Activated CD4-positive, CD25-positive, alpha-beta regulatory T cell (primary cell): ENCODE measurements at regions not wholly inside any gene's neighbourhood (a gene's known extent, or its start where the extent isn't known, plus 50 kb on each side); places are given as distances from the start of the nearest gene placed in this dataset.

ENCODE experiments used
- DNase-seq, 4 experiments: peaks; one replicate each; lab custom pipeline; 2025; lab: John Stamatoyannopoulos, UW

DNA sequence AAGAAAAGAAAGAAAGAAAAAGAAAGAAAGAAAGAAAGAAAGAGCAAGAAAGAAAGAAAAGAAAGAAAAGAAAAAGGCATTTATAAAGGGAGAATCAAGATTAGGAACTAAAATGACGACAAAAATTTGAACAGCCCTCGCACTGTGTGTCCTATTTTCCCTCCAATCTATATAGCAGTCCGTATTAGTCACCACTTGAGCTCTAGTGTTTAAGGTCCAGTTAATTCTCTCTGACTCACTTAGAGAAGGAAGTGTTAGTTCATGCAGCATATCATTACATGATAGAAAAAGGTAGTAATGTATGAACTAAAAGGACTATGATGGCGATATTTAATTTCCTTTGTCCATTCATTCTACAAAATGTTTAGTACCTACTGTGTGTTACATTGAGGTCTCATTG lies 122.7 kb downstream of the CBLL2 start:
- DNase-seq: no peak

DNA sequence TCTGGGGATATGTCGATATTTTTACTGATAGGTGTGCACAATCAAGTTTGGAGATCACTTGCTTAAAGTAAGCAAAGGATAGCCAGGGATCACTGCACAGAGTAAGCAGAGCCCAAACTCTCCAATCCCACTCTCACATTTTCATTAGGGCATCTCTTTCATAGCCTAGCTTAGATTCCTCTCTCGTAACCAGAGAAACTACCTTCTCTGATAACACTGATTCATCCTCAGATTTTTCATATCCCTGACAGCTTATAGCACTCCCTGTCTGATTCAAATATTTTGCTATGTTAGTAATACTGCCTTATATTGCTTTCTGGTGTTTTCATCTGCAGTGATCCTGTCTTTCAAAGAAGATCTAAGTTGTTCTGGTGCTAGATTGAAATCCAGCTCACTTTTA lies 123.7 kb downstream of the CBLL2 start:
- DNase-seq: no peak

DNA sequence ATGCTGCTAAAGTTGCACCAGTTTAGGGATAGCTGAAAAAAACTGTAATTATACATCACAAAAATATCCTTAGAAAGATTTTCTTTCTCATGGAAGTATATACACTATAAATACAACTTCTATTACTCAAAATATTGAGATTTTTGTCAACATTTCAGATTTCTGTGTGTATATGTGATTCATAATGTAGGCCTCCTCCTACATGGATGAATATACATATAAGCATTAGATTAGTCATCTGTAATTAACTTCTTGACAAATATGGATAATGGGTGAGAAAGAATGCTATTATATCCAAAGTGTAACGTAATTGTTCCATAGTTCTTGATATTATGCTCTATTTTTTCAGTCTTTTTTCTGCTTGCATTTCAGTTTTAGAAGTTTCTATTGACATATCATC lies 124.9 kb downstream of the CBLL2 start:
- DNase-seq: no peak

DNA sequence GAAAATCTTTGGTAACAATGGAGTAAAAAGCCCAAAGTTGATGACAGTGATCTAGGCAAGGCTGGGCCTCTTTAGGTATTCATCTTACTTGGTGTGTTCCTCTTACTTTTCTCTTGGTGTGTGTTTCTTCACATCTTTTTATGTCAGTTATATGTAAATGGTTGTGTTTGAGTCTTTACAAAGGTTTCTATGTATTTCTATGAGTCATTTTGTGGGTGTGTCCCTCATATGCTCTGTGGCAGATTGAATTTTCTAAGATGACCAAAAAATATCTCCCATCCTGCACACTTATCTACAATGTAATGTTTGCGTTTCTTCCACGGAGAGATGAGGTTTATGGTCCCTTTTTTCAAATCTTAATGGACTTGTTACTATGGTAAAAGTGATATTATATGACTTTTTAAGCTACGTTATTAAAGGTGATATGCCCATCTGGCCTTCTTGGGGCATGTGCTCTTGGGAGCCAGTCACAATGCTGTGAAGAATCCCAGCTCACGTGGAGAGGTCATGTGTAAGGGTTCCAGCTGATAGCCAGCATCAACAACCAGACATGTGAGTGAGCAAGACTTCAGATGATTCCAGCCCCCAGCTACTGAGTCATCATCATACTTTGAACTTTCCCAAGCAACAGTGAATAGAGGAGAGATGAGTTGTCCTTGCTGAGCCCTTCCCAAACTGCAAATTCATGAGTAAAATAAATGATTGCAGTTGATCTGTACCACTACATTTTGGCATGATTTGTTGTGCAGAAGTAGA lies 126.9 kb downstream of the CBLL2 start:
- no peak for DNase-seq

DNA sequence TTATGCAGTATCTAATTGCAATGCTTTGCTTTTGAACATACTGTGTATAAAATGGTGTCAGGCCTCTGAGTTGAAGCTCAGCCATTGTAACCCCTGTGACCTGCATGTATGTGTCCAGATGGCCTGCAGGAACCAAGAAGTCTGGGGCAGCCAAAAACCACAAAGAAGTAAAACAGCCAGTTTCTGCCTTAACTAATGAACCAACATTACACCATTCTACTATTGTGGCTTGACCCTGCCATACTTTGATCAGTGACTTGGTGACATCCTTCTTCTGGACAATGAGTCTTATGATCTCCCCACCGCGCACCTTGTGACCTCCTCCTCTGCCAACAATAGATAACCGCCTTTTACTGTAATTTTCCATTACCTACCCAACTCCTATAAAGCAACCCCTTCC lies 131.6 kb downstream of the CBLL2 start:
- no peak for DNase-seq

DNA sequence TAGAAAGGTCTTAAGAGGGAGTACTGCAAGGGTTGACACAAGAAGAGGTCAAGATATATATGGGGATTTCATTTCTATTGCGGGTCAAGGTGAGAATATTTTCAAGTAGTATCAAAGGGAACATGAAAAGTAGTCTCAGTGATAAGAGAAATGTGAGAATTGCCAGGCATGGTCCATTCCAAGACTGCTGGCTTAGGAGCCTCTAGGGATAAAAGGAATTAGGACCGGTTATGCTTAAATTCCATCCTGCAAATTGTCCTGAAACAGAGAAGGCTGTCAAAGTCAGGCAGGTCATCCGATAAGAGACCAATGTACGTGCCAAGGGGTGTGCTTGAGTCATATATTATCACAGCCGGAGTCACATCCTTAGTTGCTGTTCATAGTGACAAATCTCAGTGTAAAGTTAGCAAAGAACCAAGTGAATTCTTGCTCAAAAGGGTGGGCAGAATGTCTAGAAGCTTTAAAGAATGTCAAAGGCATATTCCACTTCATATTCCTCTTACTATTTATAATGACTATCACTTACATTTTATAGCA lies 133.6 kb downstream of the CBLL2 start:
- DNase-seq: no peak

DNA sequence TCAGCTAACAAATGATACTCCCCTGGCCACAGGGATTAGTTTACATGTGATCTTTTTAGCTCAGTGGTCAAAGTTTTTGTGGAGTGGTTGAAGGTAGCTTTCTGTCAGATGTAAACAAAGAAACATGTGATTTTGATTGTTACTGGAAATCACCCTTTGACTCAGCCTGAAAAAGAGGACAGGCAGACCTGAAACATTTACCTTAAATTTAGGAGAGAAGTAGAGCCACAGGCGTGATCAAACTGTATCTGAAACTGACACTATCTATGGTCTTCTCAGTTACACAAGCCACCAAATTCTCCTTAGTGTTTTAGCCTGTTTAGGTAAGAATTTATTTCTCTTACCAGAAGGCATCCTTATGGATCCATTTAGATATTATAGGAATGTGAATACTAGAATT lies 136.7 kb downstream of the CBLL2 start:
- no peak for DNase-seq

DNA sequence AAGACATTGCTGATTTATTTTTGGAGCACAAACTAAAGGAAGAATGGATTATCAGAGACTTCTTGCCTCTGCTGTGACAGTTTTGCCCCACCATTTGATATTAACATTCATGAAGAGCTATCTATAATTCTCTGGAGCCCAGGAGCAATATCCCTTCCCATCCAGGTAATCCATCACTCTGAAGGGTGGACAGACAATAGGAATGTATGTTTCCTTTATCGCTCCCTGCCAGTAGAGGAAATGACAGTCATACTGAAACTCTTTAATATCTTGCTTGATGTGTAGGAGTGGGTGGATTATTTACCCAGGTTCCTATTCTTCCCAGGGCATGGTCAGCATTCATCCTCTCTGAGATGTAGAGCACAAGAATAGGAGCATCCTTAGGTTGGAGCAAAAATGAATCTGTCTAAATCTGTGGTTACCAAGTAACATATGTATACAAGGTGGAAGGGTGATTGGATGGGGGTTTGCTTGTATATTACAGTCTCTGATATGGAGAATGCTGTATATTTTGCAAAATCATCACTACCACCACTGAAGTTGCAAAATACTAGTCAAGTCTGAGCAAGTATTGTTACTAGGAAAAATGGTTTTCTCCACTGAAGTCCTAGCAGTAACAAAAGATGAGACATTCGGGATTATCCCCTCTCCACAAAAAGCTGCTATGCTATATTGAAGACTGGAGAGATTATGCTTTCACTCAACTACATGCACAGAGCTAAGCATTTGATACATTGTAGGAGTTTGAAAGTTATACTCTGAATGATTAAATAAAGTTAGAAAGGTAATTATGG lies 151.6 kb downstream of the CBLL2 start:
- DNase-seq: no peak

DNA sequence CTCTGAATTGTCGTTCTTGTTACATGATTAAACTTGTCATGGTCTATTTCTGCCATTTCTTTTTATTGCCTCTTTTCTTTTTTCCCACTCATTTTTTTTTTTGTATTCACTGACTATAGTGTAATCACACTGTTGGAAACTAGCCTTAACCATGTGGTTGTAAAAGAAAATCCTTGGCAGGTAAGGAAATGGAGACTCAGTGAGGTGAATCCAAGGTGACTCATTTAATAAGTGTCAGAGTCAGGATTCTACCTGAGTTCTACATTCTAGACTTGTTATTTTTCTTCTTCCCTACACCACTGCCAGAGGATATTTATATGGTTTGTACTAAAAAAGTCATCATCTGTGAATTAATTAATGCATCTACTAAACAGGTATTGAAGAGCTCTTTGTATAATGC lies 152.2 kb downstream of the CBLL2 start:
- DNase-seq: no peak

DNA sequence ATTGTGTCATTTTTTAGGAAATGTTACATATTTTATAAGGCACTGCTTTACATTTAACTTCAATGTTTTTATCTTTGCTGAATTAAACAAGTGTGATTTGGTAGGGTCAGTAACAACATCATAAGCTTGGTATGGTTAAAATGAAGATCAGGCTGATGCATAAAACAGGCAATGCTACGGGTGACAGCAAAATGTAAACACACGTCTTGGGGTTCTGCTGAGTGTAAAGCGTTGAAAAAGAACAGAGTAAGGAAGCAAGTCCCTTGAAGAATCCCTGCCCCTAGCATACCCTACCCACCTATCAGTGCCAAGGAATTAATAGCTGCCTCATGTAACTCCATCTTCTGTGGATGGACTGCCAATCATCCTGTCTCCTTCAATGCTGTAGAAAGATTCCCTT lies 157.0 kb downstream of the CBLL2 start:
- DNase-seq: no peak

DNA sequence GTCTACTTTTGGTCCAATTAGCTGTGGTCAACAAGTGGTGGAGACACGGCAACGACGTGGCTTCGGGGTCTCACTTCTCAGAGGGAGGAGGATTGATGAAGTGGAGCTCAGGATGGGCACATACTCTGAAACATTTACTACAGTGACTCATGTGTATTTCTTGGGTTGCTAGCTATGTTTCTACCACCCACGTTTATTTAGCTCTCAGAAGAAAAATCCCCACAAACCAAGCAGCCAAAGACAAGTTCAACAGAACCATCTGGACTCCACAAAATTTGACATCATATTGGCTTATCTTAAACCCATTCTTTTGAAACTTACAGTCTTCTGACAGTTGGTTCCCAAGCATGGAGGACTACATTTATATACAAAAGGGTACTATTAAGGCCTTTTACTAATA lies 158.0 kb downstream of the CBLL2 start:
- DNase-seq: no peak

DNA sequence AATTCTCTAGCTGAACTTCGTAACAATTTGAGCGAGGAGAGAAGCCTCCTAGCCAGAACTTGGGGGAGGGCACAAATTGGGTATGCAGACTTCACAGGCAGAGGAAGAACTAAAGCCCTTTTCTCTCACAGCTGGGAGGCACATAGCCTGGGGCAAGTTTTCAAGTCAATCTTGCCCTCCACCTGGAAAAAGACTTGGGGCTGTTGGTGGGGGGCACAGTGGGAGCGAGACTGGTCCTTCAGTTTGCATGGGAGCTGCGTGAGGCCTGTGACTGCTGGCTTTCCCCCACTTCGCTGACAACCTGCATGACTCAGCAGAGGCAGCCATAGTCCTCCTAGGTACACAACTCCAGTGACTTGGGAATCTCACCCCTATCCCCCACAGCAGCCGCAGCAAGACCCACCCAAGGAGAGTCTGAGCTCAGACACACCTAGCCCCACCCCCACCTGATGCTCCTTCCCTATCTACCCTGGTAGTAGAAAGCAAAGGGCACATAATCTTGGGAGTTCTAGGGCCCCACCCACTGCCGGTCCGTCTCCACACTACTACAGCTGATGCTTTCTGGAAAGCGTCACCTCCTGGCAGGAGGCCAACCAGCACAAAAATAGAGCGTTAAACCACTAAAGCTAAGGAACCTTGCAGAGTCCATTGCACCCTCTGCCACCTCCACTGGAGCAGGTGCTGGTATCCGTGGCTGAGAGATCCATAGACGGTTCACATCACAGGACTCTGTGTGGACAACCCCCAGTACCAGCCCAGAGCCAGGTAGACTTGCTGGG lies 160.8 kb downstream of the CBLL2 start:
- no peak for DNase-seq

DNA sequence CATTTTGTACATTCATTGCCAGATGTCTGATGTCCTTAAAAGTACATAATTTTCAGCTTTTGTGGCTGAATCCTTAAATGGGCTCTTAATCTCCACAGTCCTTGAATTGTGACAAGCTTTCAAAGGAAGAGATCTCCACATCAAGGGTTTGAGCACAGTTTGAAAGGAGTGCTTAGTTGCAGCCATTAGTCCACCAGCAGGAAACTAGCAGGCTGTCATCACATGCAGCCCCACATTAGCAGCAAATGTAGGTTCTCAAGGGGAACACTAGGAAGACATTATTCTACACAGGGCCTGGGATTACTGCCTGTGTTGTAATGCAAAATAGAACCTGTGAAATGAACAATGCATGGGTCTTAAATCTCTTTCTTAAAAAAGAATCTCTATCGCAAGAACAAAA lies 173.2 kb downstream of the CBLL2 start:
- DNase-seq: no peak

DNA sequence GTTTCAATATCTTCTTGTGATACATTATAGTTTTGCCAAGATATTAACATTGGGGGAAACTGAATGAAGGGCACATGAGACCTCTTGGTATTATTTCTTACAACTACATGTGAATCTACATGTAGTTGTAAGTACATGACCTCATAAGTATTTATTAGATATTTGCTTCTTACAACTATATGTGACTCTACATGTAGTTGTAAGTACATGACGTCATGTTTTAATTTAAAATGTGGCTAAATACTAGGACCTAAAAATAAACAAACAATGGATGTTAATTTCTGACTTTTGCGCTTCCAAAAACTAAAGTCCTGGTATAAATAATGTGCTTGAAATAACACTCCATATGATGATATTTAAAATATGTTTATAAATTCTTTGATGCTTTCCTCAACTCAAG lies 190.2 kb downstream of the CBLL2 start:
- no peak for DNase-seq

DNA sequence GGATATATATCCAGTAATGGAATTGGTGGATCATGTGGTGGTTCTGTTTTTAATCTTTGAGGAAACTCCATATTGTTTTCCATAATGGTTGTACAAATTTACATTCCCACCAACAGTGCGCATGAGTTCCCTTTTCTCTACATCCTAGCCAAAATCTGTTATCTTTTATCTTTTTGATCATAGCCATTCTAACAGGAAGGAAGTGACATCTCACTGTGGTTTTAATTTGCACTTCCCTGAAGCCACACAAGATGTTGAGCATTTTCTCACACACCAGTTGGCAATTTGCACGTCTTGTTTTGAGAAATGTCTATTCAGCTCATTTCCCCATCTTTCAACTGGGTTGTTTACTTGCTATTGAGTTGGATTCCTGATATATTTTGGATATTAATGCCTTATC lies 194.9 kb downstream of the CBLL2 start:
- no peak for DNase-seq

DNA sequence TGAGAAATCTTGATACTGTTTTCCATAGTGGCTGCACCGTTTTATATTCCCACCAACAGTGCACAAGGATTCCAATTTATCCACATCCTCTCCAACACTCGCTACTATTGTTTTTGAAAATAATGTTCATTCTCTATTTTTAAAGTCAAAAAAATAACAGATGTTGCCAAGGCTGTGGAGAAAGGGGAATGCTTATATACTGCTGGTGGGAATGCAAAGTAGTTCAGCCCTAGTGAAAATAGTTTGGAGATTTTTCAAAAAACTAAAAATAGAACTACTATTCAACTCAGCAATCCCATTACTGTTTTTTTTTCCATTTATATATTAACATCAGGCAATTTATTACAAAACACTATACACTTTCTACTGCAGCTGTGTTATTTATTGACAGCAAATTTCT lies 208.7 kb downstream of the CBLL2 start:
- no peak for DNase-seq

DNA sequence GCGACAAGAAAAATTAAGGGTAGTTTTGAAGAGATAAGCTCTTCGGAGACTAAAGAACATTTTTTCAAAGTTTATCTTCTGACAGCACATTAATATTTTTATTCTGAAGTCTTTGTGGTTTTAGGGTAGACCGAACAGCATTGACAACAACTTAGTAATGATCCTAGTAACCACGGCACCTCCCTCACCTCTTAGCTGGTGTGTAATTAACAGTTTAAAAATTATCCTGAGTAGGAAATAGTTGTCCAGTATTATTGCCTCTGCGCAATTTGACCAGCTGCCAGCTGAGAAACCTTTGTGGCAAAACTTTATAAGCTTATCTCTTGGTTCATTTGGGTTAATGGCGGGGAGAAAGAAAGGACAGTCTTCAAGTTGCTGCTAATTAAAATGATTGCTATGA lies 213.6 kb downstream of the CBLL2 start:
- no peak for DNase-seq

DNA sequence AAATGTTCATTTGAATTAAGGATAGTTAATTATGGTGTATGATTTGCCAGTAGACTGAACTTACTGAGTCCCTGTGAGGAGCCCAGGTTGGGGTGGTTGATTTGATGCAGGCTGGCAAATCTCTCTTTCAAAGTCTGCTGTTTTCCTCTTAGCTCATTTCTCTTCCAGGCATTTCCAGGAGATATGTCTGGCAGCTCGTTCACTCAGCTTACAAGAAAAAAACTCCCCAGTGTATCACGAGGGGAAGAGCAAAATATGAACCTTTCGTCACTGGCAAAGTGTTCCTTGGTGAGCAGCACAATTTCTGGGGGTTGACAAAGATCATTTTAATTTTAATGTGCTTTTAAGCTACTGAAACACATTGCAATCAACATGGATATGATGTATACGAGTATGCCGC lies 244.2 kb downstream of the CBLL2 start:
- DNase-seq: no peak

DNA sequence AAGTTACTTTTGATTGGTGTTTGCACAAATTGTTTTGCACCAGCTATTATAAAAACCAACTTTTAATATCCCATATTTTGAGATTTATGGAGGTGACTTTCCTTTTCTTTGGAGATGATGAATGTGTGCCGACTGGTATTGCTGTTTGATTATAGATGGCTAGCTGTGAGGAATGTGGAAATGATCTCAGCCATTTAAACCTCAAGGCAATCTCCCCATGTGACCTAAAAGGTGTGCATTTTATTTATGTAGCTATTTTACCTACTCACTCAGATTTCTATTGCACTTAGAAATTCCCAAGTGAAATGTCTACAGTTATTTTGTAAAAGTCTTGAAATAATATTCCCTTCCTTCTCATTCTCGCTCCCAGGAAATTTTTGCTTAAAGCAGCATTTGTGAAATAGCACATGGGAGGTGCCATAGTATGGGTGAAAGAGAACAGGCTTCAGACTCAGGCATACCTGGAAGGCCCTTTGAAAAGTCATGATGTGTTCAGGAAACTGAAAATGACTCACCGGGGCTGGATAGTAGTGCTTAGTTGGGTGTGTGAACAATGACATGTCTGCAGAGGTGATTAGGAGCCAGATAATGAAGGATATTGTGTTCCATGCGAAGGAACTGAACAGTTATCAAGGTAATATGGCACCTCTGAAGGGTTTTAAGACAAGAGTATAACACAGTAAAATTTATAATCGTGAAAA lies 247.6 kb downstream of the CBLL2 start:
- no peak for DNase-seq

DNA sequence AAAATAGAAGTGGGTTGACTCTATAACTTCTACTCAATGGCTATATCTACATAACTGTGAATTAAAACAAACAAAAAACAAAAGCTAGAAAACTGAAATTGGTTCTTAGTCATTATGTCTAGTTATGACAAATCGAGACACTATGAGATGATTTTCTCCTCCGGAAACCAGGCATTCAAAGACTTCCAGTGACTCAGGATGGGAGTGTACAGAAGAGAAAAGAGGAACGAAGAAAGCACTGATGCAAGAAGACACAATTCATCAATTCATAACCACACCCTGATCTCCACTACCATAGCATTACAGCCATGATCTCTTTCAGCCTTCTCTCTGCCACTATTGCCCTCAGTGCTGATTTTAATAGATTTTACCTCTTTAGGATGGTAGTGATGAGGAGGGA lies 253.6 kb downstream of the CBLL2 start:
- no peak for DNase-seq

DNA sequence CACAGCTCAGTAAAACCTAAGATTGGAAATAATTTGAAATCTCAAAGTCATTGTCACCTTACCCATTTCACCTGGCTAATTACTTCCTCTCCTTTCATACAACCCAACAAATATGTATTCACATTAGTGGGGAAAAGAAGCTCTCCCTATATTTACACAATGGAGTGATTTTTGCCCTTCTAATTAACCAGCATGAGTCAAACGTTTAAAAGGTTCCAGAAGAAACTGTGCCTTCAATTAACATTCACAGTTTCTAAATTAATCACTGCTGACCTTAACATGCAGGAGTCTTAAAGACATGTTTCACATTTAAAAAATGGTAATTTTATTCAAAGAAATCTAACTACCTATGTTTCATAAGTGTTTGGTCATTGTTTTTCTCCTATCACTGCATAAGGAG lies 254.6 kb downstream of the CBLL2 start:
- no peak for DNase-seq

DNA sequence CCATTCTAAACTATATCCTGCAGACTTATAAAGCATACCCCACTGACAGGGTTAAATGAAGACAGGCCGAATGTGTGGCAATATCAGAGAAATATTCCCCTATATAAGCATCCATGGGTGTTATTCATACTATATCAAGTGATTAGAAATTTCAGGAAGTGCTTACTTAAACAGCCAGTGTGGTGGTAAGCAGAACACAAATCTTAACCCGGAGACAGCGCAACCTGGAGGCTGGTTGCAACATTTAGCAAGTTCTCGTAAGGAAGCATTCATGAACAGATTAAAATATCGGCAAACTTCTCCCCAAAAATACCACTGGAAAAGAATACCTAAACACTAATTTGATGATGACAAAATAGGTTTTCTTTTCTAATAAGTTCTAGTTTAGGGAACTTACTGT lies 261.2 kb downstream of the CBLL2 start:
- no peak for DNase-seq
